ENCODE measurements at regions not wholly inside any gene's neighbourhood (a gene's known extent, or its start where the extent isn't known, plus 50 kb on each side); places are given as distances from the start of the nearest gene placed in this dataset.

GRCh38 chr4:115332078-115332477 is 218.7 kb upstream of the NDST4 start:
- TF ChIP-seq CREB1 (IDR thresholded peaks at IDR 0.05; ENCODE audit: low read depth) (no peak), FOXM1 (IDR thresholded peaks at IDR 0.05; ENCODE audit: borderline replicate concordance, low read depth) (no peak), RAD21 (IDR thresholded peaks at IDR 0.05; ENCODE audit: low read depth) (no peak), YY1 (IDR thresholded peaks at IDR 0.05; ENCODE audit: low read depth) (no peak), REST (IDR thresholded peaks at IDR 0.05; ENCODE audit: low read depth) (no peak), TCF12 (IDR thresholded peaks at IDR 0.05; ENCODE audit: low read depth) (no peak), TAF1 (IDR thresholded peaks at IDR 0.05; ENCODE audit: low read depth) (no peak), TEAD4 (IDR thresholded peaks at IDR 0.05) (no peak), NFIC (IDR thresholded peaks at IDR 0.05) (no peak), EGR1 (IDR thresholded peaks at IDR 0.05) (no peak), EP300 (IDR thresholded peaks at IDR 0.05; ENCODE audit: borderline replicate concordance) (no peak), CEBPB (IDR thresholded peaks at IDR 0.05) (no peak), USF1 (IDR thresholded peaks at IDR 0.05) (no peak), MAX (IDR thresholded peaks at IDR 0.05) (no peak)

- TF ChIP-seq TCF12 (IDR thresholded peaks at IDR 0.05; ENCODE audit: low read depth) (no peak), REST (IDR thresholded peaks at IDR 0.05; ENCODE audit: low read depth) (no peak), EP300 (IDR thresholded peaks at IDR 0.05; ENCODE audit: borderline replicate concordance) (no peak), TEAD4 (IDR thresholded peaks at IDR 0.05) (no peak), YY1 (IDR thresholded peaks at IDR 0.05; ENCODE audit: low read depth) (no peak), MAX (IDR thresholded peaks at IDR 0.05) (no peak), FOXM1 (IDR thresholded peaks at IDR 0.05; ENCODE audit: borderline replicate concordance, low read depth) (no peak), EGR1 (IDR thresholded peaks at IDR 0.05) (no peak), TAF1 (IDR thresholded peaks at IDR 0.05; ENCODE audit: low read depth) (no peak), RAD21 (IDR thresholded peaks at IDR 0.05; ENCODE audit: low read depth) (no peak), ZBTB7A (IDR thresholded peaks at IDR 0.05; ENCODE audit: low read depth) (no peak)
Observed at GRCh38 chr4:115331241-115331640, 217.8 kb upstream of the NDST4 start.

GRCh38 chr4:115325836-115326235 is 212.4 kb upstream of the NDST4 start:
- TF ChIP-seq EP300 (IDR thresholded peaks at IDR 0.05; ENCODE audit: borderline replicate concordance) (no peak), YY1 (IDR thresholded peaks at IDR 0.05; ENCODE audit: low read depth) (no peak), NFIC (IDR thresholded peaks at IDR 0.05) (no peak), USF1 (IDR thresholded peaks at IDR 0.05) (no peak), ZBTB7A (IDR thresholded peaks at IDR 0.05; ENCODE audit: low read depth) (no peak), CREB1 (IDR thresholded peaks at IDR 0.05; ENCODE audit: low read depth) (no peak), RAD21 (IDR thresholded peaks at IDR 0.05; ENCODE audit: low read depth) (no peak), MAX (IDR thresholded peaks at IDR 0.05) (no peak)

- TF ChIP-seq MAX (IDR thresholded peaks at IDR 0.05) (no peak), RAD21 (IDR thresholded peaks at IDR 0.05; ENCODE audit: low read depth) (no peak), FOXM1 (IDR thresholded peaks at IDR 0.05; ENCODE audit: borderline replicate concordance, low read depth) (peak; percentile 19; the same call in 1 of the 2 replicates), CEBPB (IDR thresholded peaks at IDR 0.05) (no peak; the same call in 1 of the 2 replicates), EP300 (IDR thresholded peaks at IDR 0.05; ENCODE audit: borderline replicate concordance) (no peak), REST (IDR thresholded peaks at IDR 0.05; ENCODE audit: low read depth) (no peak), EGR1 (IDR thresholded peaks at IDR 0.05) (no peak), TEAD4 (IDR thresholded peaks at IDR 0.05) (peak; percentile 37; the same call in 1 of the 2 replicates), YY1 (IDR thresholded peaks at IDR 0.05; ENCODE audit: low read depth) (no peak), TAF1 (IDR thresholded peaks at IDR 0.05; ENCODE audit: low read depth) (no peak), ZBTB7A (IDR thresholded peaks at IDR 0.05; ENCODE audit: low read depth) (no peak), USF1 (IDR thresholded peaks at IDR 0.05) (no peak), CREB1 (IDR thresholded peaks at IDR 0.05; ENCODE audit: low read depth) (no peak), NFIC (IDR thresholded peaks at IDR 0.05) (peak; percentile 52), TCF12 (IDR thresholded peaks at IDR 0.05; ENCODE audit: low read depth) (no peak)
Observed at GRCh38 chr4:115323106-115323707, 209.8 kb upstream of the NDST4 start.
